ENCODE measurements at regions not wholly inside any gene's neighbourhood (a gene's known extent, or its start where the extent isn't known, plus 50 kb on each side); places are given as distances from the start of the nearest gene placed in this dataset.
A peak's percentile ranks its signal among the peaks of the same experiment; 100 is the strongest.

DNA sequence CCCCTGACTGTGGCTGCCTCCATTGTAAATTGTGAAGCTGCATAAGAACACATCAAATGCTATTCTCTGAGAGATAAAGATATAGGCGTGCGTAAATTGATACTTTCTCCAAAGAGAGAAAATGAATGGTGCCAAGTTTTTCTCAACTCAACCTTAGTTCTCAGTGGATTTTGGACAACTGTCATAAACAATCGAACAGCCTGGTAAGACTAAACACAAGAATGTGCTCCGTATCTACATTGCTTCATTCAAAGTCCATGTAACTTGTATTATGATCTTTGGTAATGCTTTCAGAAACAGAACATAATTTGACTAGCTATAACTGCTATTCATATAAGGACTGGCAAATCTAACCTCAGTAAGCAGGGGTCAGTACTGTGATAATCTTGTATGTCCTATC is 429.1 kb downstream of the SEMA3D start:
- Mint-ChIP-seq H3K27ac (ENCODE audit: unreplicated experiment) (no peak overlapping the region), H3K27me3 (ENCODE audit: insufficient read depth, unreplicated experiment) (no peaks in the 10 kb centered on the region), H3K4me3 (ENCODE audit: unreplicated experiment) (no peak overlapping the region), H3K9me3 (ENCODE audit: unreplicated experiment) (no peaks in the 10 kb centered on the region), H3K36me3 (ENCODE audit: insufficient read depth, unreplicated experiment) (no peaks in the 10 kb centered on the region), H3K4me1 (ENCODE audit: low read depth, unreplicated experiment) (no peaks in the 10 kb centered on the region)
- Histone ChIP-seq H3K4me1 (no peaks in the 10 kb centered on the region), H3K36me3 (ENCODE audit: control insufficient read depth, insufficient read depth, low read length) (no peaks in the 10 kb centered on the region), H3K9me3 (no peaks in the 10 kb centered on the region), H3K4me3 (ENCODE audit: low read depth, low read length) (no peak overlapping the region), H3K27me3 (replicated peaks; ENCODE audit: control insufficient read depth, insufficient read depth, low read length) (no peaks in the 10 kb centered on the region)
- POLR2A ChIA-PET, result no interaction called here
- CTCF ChIA-PET, result no interaction called here
- intact Hi-C loops (cut with micrococcal nuclease; ENCODE audit: unreplicated experiment), result loop anchor here (10.0 kb wide), 1 partner anchor 267 kb away; no protein-coding TSS in a partner anchor
- no TSS peak for BruUV-seq (replicated peaks)
- DNase-seq, result no peak
- TF ChIP-seq, protein P1, sequence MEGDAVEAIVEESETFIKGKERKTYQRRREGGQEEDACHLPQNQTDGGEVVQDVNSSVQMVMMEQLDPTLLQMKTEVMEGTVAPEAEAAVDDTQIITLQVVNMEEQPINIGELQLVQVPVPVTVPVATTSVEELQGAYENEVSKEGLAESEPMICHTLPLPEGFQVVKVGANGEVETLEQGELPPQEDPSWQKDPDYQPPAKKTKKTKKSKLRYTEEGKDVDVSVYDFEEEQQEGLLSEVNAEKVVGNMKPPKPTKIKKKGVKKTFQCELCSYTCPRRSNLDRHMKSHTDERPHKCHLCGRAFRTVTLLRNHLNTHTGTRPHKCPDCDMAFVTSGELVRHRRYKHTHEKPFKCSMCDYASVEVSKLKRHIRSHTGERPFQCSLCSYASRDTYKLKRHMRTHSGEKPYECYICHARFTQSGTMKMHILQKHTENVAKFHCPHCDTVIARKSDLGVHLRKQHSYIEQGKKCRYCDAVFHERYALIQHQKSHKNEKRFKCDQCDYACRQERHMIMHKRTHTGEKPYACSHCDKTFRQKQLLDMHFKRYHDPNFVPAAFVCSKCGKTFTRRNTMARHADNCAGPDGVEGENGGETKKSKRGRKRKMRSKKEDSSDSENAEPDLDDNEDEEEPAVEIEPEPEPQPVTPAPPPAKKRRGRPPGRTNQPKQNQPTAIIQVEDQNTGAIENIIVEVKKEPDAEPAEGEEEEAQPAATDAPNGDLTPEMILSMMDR (IDR thresholded peaks at IDR 0.05; ENCODE audit: insufficient read depth in 1 of 2, low read depth in 1 of 2, low read length in 1 of 2, severe bottlenecking in 1 of 2, unreplicated experiment in 1 of 2), result no peak

DNA sequence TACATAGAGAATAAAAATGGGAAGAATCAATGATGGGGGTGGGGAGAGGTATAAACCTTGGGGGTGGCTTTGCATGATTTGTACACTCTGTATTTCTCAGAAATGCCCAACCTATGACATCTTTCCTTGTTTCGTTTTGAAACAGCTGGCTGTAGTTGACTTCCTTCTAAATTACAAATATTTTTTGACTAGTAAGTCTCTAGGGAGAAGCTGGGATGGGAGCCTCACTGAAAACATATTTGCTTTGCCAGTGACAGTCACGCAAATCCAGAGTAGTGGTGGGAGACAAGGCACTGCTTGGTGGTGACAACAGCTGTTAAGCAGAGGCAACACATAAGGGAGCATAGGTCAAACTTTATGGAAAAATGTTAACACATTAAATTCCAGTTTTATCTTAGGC is 440.5 kb downstream of the SEMA3D start:
- H3K4me3 Mint-ChIP-seq (ENCODE audit: unreplicated experiment), result no peak overlapping the region
- peak in 1 of 2 experiments; percentile 46 for DNase-seq
- H3K9me3 Mint-ChIP-seq (ENCODE audit: unreplicated experiment), result no peaks in the 10 kb centered on the region
- H3K4me3 ChIP-seq (ENCODE audit: low read depth, low read length), result no peak overlapping the region
- POLR2A ChIA-PET, result no interaction called here
- no peaks in the 10 kb centered on the region for H3K36me3 ChIP-seq (ENCODE audit: control insufficient read depth, insufficient read depth, low read length)
- no TSS peak for BruUV-seq (replicated peaks)
- no peaks in the 10 kb centered on the region for H3K27me3 ChIP-seq (replicated peaks; ENCODE audit: control insufficient read depth, insufficient read depth, low read length)
- no peaks in the 10 kb centered on the region for H3K27me3 Mint-ChIP-seq (ENCODE audit: insufficient read depth, unreplicated experiment)
- CTCF ChIA-PET, result no interaction called here
- H3K4me1 Mint-ChIP-seq (ENCODE audit: low read depth, unreplicated experiment), result peaks cover 5% of the 10 kb centered on the region
- no peak overlapping the region for H3K27ac Mint-ChIP-seq (ENCODE audit: unreplicated experiment)
- no peaks in the 10 kb centered on the region for H3K36me3 Mint-ChIP-seq (ENCODE audit: insufficient read depth, unreplicated experiment)
- H3K4me1 ChIP-seq, result peaks cover 12% of the 10 kb centered on the region; the same call in 1 of the 2 replicates
- TF ChIP-seq, protein P1 (IDR thresholded peaks at IDR 0.05; ENCODE audit: insufficient read depth in 1 of 2, low read depth in 1 of 2, low read length in 1 of 2, severe bottlenecking in 1 of 2, unreplicated experiment in 1 of 2), result no peak
- intact Hi-C loops (cut with micrococcal nuclease; ENCODE audit: unreplicated experiment), result no loop called here
- H3K9me3 ChIP-seq, result 0 out of 2 replicates have a peak, but pooled peaks cover 3% of the 10 kb centered on the region

DNA sequence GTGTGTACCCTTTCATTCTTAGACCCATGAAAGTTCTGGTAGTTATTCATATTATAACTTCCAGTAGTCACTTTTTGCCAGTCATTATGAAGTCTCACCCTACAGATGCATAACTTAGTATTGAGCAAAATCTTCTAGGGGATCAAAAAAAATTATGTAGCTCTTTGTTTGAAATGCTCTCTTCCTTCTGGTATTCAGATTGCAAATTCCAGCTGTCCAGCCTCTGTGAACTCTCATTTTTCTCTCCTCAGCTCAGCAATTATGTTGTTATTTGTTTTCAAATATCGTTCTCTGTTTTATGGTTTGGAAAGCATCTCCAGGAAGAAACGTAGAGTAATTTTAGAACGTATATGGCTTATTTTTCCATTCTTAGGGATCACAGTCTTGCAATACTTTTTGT is 442.5 kb downstream of the SEMA3D start:
- ChIA-PET POLR2A (interaction anchor here (0.6 kb wide), 1 partner anchor 1244 kb away, joined by 3 read pairs; no protein-coding TSS in a partner anchor), CTCF (no interaction called here)
- TF ChIP-seq, protein P1 (IDR thresholded peaks at IDR 0.05; ENCODE audit: insufficient read depth in 1 of 2, low read depth in 1 of 2, low read length in 1 of 2, severe bottlenecking in 1 of 2, unreplicated experiment in 1 of 2), result no peak
- Mint-ChIP-seq H3K4me3 (ENCODE audit: unreplicated experiment) (no peak overlapping the region), H3K36me3 (ENCODE audit: insufficient read depth, unreplicated experiment) (no peaks in the 10 kb centered on the region), H3K27ac (ENCODE audit: unreplicated experiment) (no peak overlapping the region), H3K4me1 (ENCODE audit: low read depth, unreplicated experiment) (peaks cover 5% of the 10 kb centered on the region), H3K27me3 (ENCODE audit: insufficient read depth, unreplicated experiment) (no peaks in the 10 kb centered on the region), H3K9me3 (ENCODE audit: unreplicated experiment) (no peaks in the 10 kb centered on the region)
- H3K27me3 ChIP-seq (replicated peaks; ENCODE audit: control insufficient read depth, insufficient read depth, low read length), result no peaks in the 10 kb centered on the region
- intact Hi-C loops (cut with micrococcal nuclease; ENCODE audit: unreplicated experiment), result no loop called here
- 0 out of 2 replicates have a peak, but pooled peaks cover 3% of the 10 kb centered on the region for H3K9me3 ChIP-seq
- no peak for DNase-seq
- H3K4me1 ChIP-seq, result peaks cover 12% of the 10 kb centered on the region; the same call in 1 of the 2 replicates
- no peak overlapping the region for H3K4me3 ChIP-seq (ENCODE audit: low read depth, low read length)
- no TSS peak for BruUV-seq (replicated peaks)
- H3K36me3 ChIP-seq (ENCODE audit: control insufficient read depth, insufficient read depth, low read length), result no peaks in the 10 kb centered on the region

Data from Caco-2 (cell line).